BLaER1 treated with 17β-estradiol and CSF1 and Interleukin-3, amounts not matched to agents 10 nM and 100 nM (cell line): ENCODE measurements at regions not wholly inside any gene's neighbourhood (a gene's known extent, or its start where the extent isn't known, plus 50 kb on each side); places are given as distances from the start of the nearest gene placed in this dataset.
"Not testable (repeated sequence)": the region's sequence is repeated elsewhere in the genome, so short reads cannot be mapped to it uniquely, and the experiment has no call there.

Experiments used
- H3K27ac ChIP-seq, 11 experiments: shearing (Covaris generic); formaldehyde crosslinking; 2 replicates each; pipeline ENCODE4 v1.8.1; 2022
- H3K27me3 ChIP-seq, 11 experiments: shearing (Covaris generic); formaldehyde crosslinking; 2 replicates each; pipeline ENCODE4 v1.8.1; 2022
- H3K36me3 ChIP-seq, 11 experiments: shearing (Covaris generic); formaldehyde crosslinking; 2 replicates each; pipeline ENCODE4 v1.8.1; 2022
- H3K4me1 ChIP-seq, 10 experiments: shearing (Covaris generic); formaldehyde crosslinking; 2 replicates each; pipeline ENCODE4 v1.8.1; 2022
- H3K4me2 ChIP-seq, 11 experiments: shearing (Covaris generic); formaldehyde crosslinking; 2 replicates each; pipeline ENCODE4 v1.8.1; 2022
- H3K4me3 ChIP-seq, 10 experiments: shearing (Covaris generic); formaldehyde crosslinking; 2 replicates each; pipeline ENCODE4 v1.8.1; 2022
- H3K9ac ChIP-seq, 11 experiments: shearing (Covaris generic); formaldehyde crosslinking; 2 replicates each; pipeline ENCODE4 v1.8.1; 2022
- H3K9me3 ChIP-seq, 11 experiments: shearing (Covaris generic); formaldehyde crosslinking; replicated peaks in 1 of 11; 2 replicates each; pipeline ENCODE4 v1.8.1; 2022
- H4K20me1 ChIP-seq, 11 experiments: shearing (Covaris generic); formaldehyde crosslinking; 2 replicates each; pipeline ENCODE4 v1.8.1; 2022

GRCh38 chr13:18870557-18870956 is 311.1 kb downstream of the TUBA3C start:
- not testable (repeated sequence) for H3K9ac ChIP-seq, H3K4me2 ChIP-seq, H3K4me1 ChIP-seq, H4K20me1 ChIP-seq, H3K27me3 ChIP-seq, H3K36me3 ChIP-seq, H3K4me3 ChIP-seq, H3K9me3 ChIP-seq, H3K27ac ChIP-seq

- not testable (repeated sequence) for H3K4me3 ChIP-seq
Measured at GRCh38 chr13:18869365-18869764, 312.3 kb downstream of the TUBA3C start.

GRCh38 chr13:18837986-18838629 is 343.5 kb downstream of the TUBA3C start:
- not testable (repeated sequence) for H3K4me1 ChIP-seq, H3K9ac ChIP-seq, H4K20me1 ChIP-seq, H3K4me2 ChIP-seq, H3K36me3 ChIP-seq, H3K4me3 ChIP-seq, H3K27ac ChIP-seq, H3K27me3 ChIP-seq
- peaks cover 12 to 16% (median 14%) of the 10 kb centered on the region in 11 experiments for H3K9me3 ChIP-seq

More at GRCh38 chr13:18869365-18869764, 312.3 kb downstream of the TUBA3C start:
- H3K9ac ChIP-seq, H3K27ac ChIP-seq, H3K4me1 ChIP-seq, H3K27me3 ChIP-seq, H4K20me1 ChIP-seq, H3K9me3 ChIP-seq, H3K4me2 ChIP-seq, H3K36me3 ChIP-seq: not testable (repeated sequence)

- H3K36me3 ChIP-seq, H3K27ac ChIP-seq, H4K20me1 ChIP-seq, H3K9ac ChIP-seq, H3K4me2 ChIP-seq, H3K4me3 ChIP-seq, H3K27me3 ChIP-seq, H3K4me1 ChIP-seq: not testable (repeated sequence)
- peaks cover 12 to 16% (median 14%) of the 10 kb centered on the region in 11 experiments for H3K9me3 ChIP-seq
Measured at GRCh38 chr13:18837179-18837745, 344.4 kb downstream of the TUBA3C start.

- H3K4me2 ChIP-seq, H3K36me3 ChIP-seq, H3K9ac ChIP-seq, H3K4me1 ChIP-seq, H4K20me1 ChIP-seq, H3K27me3 ChIP-seq, H3K27ac ChIP-seq, H3K4me3 ChIP-seq: not testable (repeated sequence)
- H3K9me3 ChIP-seq, result peaks cover 12 to 16% (median 14%) of the 10 kb centered on the region in 11 experiments
Measured at GRCh38 chr13:18836371-18837178, 345.0 kb downstream of the TUBA3C start.

- H3K4me3 ChIP-seq, H3K4me1 ChIP-seq, H3K27ac ChIP-seq, H3K36me3 ChIP-seq, H3K9ac ChIP-seq, H3K4me2 ChIP-seq, H3K27me3 ChIP-seq, H4K20me1 ChIP-seq: not testable (repeated sequence)
- H3K9me3 ChIP-seq, result peaks cover 12 to 16% (median 14%) of the 10 kb centered on the region in 11 experiments
Measured at GRCh38 chr13:18835754-18836153, 345.9 kb downstream of the TUBA3C start.

- not testable (repeated sequence) for H3K36me3 ChIP-seq, H3K27ac ChIP-seq, H3K27me3 ChIP-seq, H4K20me1 ChIP-seq, H3K4me3 ChIP-seq, H3K9me3 ChIP-seq, H3K9ac ChIP-seq
- H3K4me1 ChIP-seq, result peaks cover 0 to 27% (median 0%) of the 10 kb centered on the region in 10 experiments; a peak in 3 of 20 replicates
- peak overlapping the region in 2 of 11 experiments; percentile 19 to 52; a peak in 1 of 22 replicates for H3K4me2 ChIP-seq
Measured at GRCh38 chr13:18824678-18825077, 356.9 kb downstream of the TUBA3C start.

GRCh38 chr13:18822655-18823639 is 358.7 kb downstream of the TUBA3C start:
- H3K9me3 ChIP-seq, H3K27me3 ChIP-seq, H4K20me1 ChIP-seq, H3K36me3 ChIP-seq, H3K9ac ChIP-seq, H3K4me3 ChIP-seq: not testable (repeated sequence)
- Histone ChIP-seq H3K4me1 (peaks cover 0 to 27% (median 0%) of the 10 kb centered on the region in 10 experiments; a peak in 3 of 20 replicates), H3K4me2 (peak overlapping the region in 2 of 11 experiments; percentile 47 to 64; a peak in 3 of 22 replicates), H3K27ac (peak overlapping the region in 2 of 11 experiments; percentile 51 to 56; a peak in 2 of 22 replicates)

GRCh38 chr13:18773988-18774387 is 407.6 kb downstream of the TUBA3C start:
- not testable (repeated sequence) for H3K36me3 ChIP-seq, H3K4me2 ChIP-seq, H4K20me1 ChIP-seq, H3K4me1 ChIP-seq, H3K27ac ChIP-seq, H3K9ac ChIP-seq, H3K9me3 ChIP-seq, H3K27me3 ChIP-seq, H3K4me3 ChIP-seq

- H3K27ac ChIP-seq, H3K9me3 ChIP-seq, H3K36me3 ChIP-seq, H3K4me1 ChIP-seq, H4K20me1 ChIP-seq, H3K4me2 ChIP-seq, H3K27me3 ChIP-seq, H3K4me3 ChIP-seq, H3K9ac ChIP-seq: not testable (repeated sequence)
Measured at GRCh38 chr13:18741696-18742095, 439.9 kb downstream of the TUBA3C start.
